ENCODE measurements at regions not wholly inside any gene's neighbourhood (a gene's known extent, or its start where the extent isn't known, plus 50 kb on each side); places are given as distances from the start of the nearest gene placed in this dataset.

- no peak for DNase-seq (ENCODE audit: low read depth in 4 of 4, low spot score in 1 of 4)
Observed at GRCh38 chr6:2433266-2433665, 187.9 kb upstream of the GMDS start.

- no peak for DNase-seq (ENCODE audit: low read depth in 4 of 4, low spot score in 1 of 4)
Observed at GRCh38 chr6:2432292-2432691, 186.9 kb upstream of the GMDS start.

GRCh38 chr6:2430612-2431011 lies 185.2 kb upstream of the GMDS start:
- no peak for DNase-seq (ENCODE audit: low read depth in 4 of 4, low spot score in 1 of 4)

GRCh38 chr6:2429460-2429859 lies 184.1 kb upstream of the GMDS start:
- no peak for DNase-seq (ENCODE audit: low read depth in 4 of 4, low spot score in 1 of 4)

- no peak for DNase-seq (ENCODE audit: low read depth in 4 of 4, low spot score in 1 of 4)
Observed at GRCh38 chr6:2429032-2429431, 183.6 kb upstream of the GMDS start.

- no peak for DNase-seq (ENCODE audit: low read depth in 4 of 4, low spot score in 1 of 4)
Observed at GRCh38 chr6:2426561-2427340, 181.3 kb upstream of the GMDS start.

GRCh38 chr6:2416128-2416712 lies 170.8 kb upstream of the GMDS start:
- no peak for DNase-seq (ENCODE audit: low read depth in 4 of 4, low spot score in 1 of 4)

- no peak for DNase-seq (ENCODE audit: low read depth in 4 of 4, low spot score in 1 of 4)
Observed at GRCh38 chr6:2414885-2415547, 169.6 kb upstream of the GMDS start.

GRCh38 chr6:2412731-2413130 lies 167.3 kb upstream of the GMDS start:
- DNase-seq (ENCODE audit: low read depth in 4 of 4, low spot score in 1 of 4) = no peak

- DNase-seq (ENCODE audit: low read depth in 4 of 4, low spot score in 1 of 4) = no peak
Observed at GRCh38 chr6:2410656-2411380, 165.4 kb upstream of the GMDS start.

GRCh38 chr6:2407525-2407924 lies 162.1 kb upstream of the GMDS start:
- DNase-seq (ENCODE audit: low read depth in 4 of 4, low spot score in 1 of 4) = no peak

- DNase-seq (ENCODE audit: low read depth in 4 of 4, low spot score in 1 of 4) = no peak
Observed at GRCh38 chr6:2404211-2404929, 159.0 kb upstream of the GMDS start.

GRCh38 chr6:2403546-2403945 lies 158.1 kb upstream of the GMDS start:
- DNase-seq (ENCODE audit: low read depth in 4 of 4, low spot score in 1 of 4) = no peak

GRCh38 chr6:2396846-2397630 lies 151.6 kb upstream of the GMDS start:
- DNase-seq (ENCODE audit: low read depth in 4 of 4, low spot score in 1 of 4) = no peak

- DNase-seq (ENCODE audit: low read depth in 4 of 4, low spot score in 1 of 4) = no peak
Observed at GRCh38 chr6:2396042-2396657, 150.7 kb upstream of the GMDS start.

GRCh38 chr6:2388554-2389324 lies 143.3 kb upstream of the GMDS start:
- DNase-seq (ENCODE audit: low read depth in 4 of 4, low spot score in 1 of 4) = no peak

- DNase-seq (ENCODE audit: low read depth in 4 of 4, low spot score in 1 of 4) = peak in 2 of 4 experiments; percentile 0 to 5
Observed at GRCh38 chr6:2387445-2387844, 142.0 kb upstream of the GMDS start.

- no peak for DNase-seq (ENCODE audit: low read depth in 4 of 4, low spot score in 1 of 4)
Observed at GRCh38 chr6:2385471-2385983, 140.1 kb upstream of the GMDS start.

GRCh38 chr6:2384528-2384927 lies 139.1 kb upstream of the GMDS start:
- DNase-seq (ENCODE audit: low read depth in 4 of 4, low spot score in 1 of 4) = no peak
